Stimulated activated CD4-positive, alpha-beta T cell treated with anti-CD3 and anti-CD28 coated beads, Interleukin-2, amount 100 ng/mL, for 24 hours (primary cell): ENCODE measurements at regions not wholly inside any gene's neighbourhood (a gene's known extent, or its start where the extent isn't known, plus 50 kb on each side); places are given as distances from the start of the nearest gene placed in this dataset.
"Not testable (repeated sequence)": the region's sequence is repeated elsewhere in the genome, so short reads cannot be mapped to it uniquely, and the experiment has no call there.

Source experiments
- DNase-seq, 2 donors: peaks; one replicate each; pipeline ENCODE4 v3.0.0-alpha.2; 2020

GRCh38 chr4:38430841-38431240 lies 233.2 kb upstream of the KLF3 start:
- no peak for DNase-seq

- DNase-seq, result no peak
Observed at GRCh38 chr4:38442073-38442788, 221.8 kb upstream of the KLF3 start.

- DNase-seq, result no peak
Observed at GRCh38 chr4:38449506-38450174, 214.4 kb upstream of the KLF3 start.

- DNase-seq, result no peak
Observed at GRCh38 chr4:38452009-38452408, 212.0 kb upstream of the KLF3 start.

- DNase-seq, result no peak
Observed at GRCh38 chr4:38452542-38452941, 211.5 kb upstream of the KLF3 start.

GRCh38 chr4:38453253-38453881 lies 210.6 kb upstream of the KLF3 start:
- no peak for DNase-seq

- no peak for DNase-seq
Observed at GRCh38 chr4:38454284-38454683, 209.7 kb upstream of the KLF3 start.

- no peak for DNase-seq
Observed at GRCh38 chr4:38455092-38455862, 208.7 kb upstream of the KLF3 start.

- no peak for DNase-seq
Observed at GRCh38 chr4:38456096-38456495, 207.9 kb upstream of the KLF3 start.

- DNase-seq, result no peak
Observed at GRCh38 chr4:38461342-38461741, 202.7 kb upstream of the KLF3 start.

- DNase-seq, result no peak
Observed at GRCh38 chr4:38462367-38463055, 201.5 kb upstream of the KLF3 start.

GRCh38 chr4:38463268-38463958 lies 200.6 kb upstream of the KLF3 start:
- no peak for DNase-seq

GRCh38 chr4:38464328-38464727 lies 199.7 kb upstream of the KLF3 start:
- DNase-seq, result no peak

GRCh38 chr4:38466401-38466800 lies 197.6 kb upstream of the KLF3 start:
- no peak for DNase-seq

- no peak for DNase-seq
Observed at GRCh38 chr4:38467296-38467695, 196.7 kb upstream of the KLF3 start.

GRCh38 chr4:38468339-38468866 lies 195.6 kb upstream of the KLF3 start:
- DNase-seq, result no peak

GRCh38 chr4:38469410-38469809 lies 194.6 kb upstream of the KLF3 start:
- DNase-seq, result no peak

GRCh38 chr4:38470735-38471262 lies 193.2 kb upstream of the KLF3 start:
- DNase-seq, result no peak

GRCh38 chr4:38482696-38483095 lies 181.3 kb upstream of the KLF3 start:
- DNase-seq, result no peak

GRCh38 chr4:38483628-38484027 lies 180.4 kb upstream of the KLF3 start:
- not testable (repeated sequence) for DNase-seq

GRCh38 chr4:38489011-38489861 lies 174.8 kb upstream of the KLF3 start:
- no peak for DNase-seq
